T-cell (primary cell): ENCODE measurements at regions not wholly inside any gene's neighbourhood (a gene's known extent, or its start where the extent isn't known, plus 50 kb on each side); places are given as distances from the start of the nearest gene placed in this dataset.
"Not testable (repeated sequence)": the region's sequence is repeated elsewhere in the genome, so short reads cannot be mapped to it uniquely, and the experiment has no call there.

ENCODE experiments used
- ATAC-seq, 4 experiments: fragments of 200-7000 bp in 3 of 4; fragments of 150-1000 bp in 1 of 4; cut with Tn5 transposase; replicated peaks in 1 of 4; 1 replicate in 3 of 4; 2 replicates in 1 of 4; pipeline ENCODE4 v1.10.0; 2021; ENCODE audit warnings: moderate library complexity in 3 of 4, mild to moderate bottlenecking in 2 of 4, moderate number of reproducible peaks in 1 of 4
- CTCF ChIA-PET, 2 donors: fragments of 300-600 bp; sonication (Branson Sonifier 250); formaldehyde crosslinking; loops; one replicate each; lab custom pipeline; 2022; ENCODE audit warnings: antibody characterized with exemption in 2 of 2; lab: Charles Lee
- POLR2A ChIA-PET, 2 donors: fragments of 300-600 bp; sonication (Branson Sonifier 250); formaldehyde crosslinking; loops; one replicate each; lab custom pipeline; 2022; ENCODE audit warnings: antibody characterized with exemption in 2 of 2; lab: Charles Lee
- DNase-seq, 35 experiments: peaks; one replicate each; pipeline versions ENCODE4 v3.0.0 to v3.0.0-alpha.2; 2013 to 2023
- H3K27ac ChIP-seq: one replicate; pipeline ENCODE4 v1.5.1; 2013; ENCODE audit warnings: low read length
- H3K27me3 ChIP-seq, 2 experiments: replicated peaks in 1 of 2; 1 replicate in 1 of 2; 2 replicates in 1 of 2; pipeline versions ENCODE4 v1.6.1 to v1.7.0; 2013; ENCODE audit warnings: low read length in 1 of 2, mixed read lengths in 1 of 2; ENCODE audit not compliant: control insufficient read depth in 2 of 2, insufficient read depth in 2 of 2; ENCODE audit errors: extremely low read depth in 1 of 2
- H3K36me3 ChIP-seq, 2 donors: 1 replicate in 1 of 2; 2 replicates in 1 of 2; pipeline versions ENCODE4 v1.6.1 to v1.7.0; 2013; ENCODE audit warnings: low read length in 1 of 2; ENCODE audit not compliant: control insufficient read depth in 2 of 2, insufficient read depth in 1 of 2; ENCODE audit errors: extremely low read depth in 1 of 2
- H3K4me1 ChIP-seq, 2 experiments: 1 replicate in 1 of 2; 2 replicates in 1 of 2; pipeline versions ENCODE4 v1.6.1 to v1.7.0; 2013; ENCODE audit warnings: low read length in 2 of 2, mixed read lengths in 1 of 2; ENCODE audit not compliant: insufficient read depth in 2 of 2, control insufficient read depth in 1 of 2; ENCODE audit errors: extremely low read depth in 1 of 2
- H3K4me3 ChIP-seq, 2 donors: 1 replicate in 1 of 2; 2 replicates in 1 of 2; pipeline versions ENCODE4 v1.5.1 to v1.7.0; 2013; ENCODE audit warnings: mild to moderate bottlenecking in 2 of 2, low read length in 1 of 2, moderate library complexity in 1 of 2; ENCODE audit not compliant: control insufficient read depth in 1 of 2; ENCODE audit errors: extremely low read depth in 1 of 2
- H3K9me3 ChIP-seq: 2 replicates; pipeline ENCODE4 v1.7.0; 2013
- H3K27ac Mint-ChIP-seq, 2 donors: one replicate each; pipeline ENCODE4 v1.8.0; 2020 to 2021; ENCODE audit warnings: mild to moderate bottlenecking in 2 of 2, mixed read lengths in 2 of 2
- H3K27me3 Mint-ChIP-seq, 2 donors: one replicate each; pipeline ENCODE4 v1.8.0; 2021 to 2022; ENCODE audit warnings: mixed read lengths in 2 of 2
- H3K36me3 Mint-ChIP-seq: one replicate; pipeline ENCODE4 v1.8.0; 2021; ENCODE audit warnings: mixed read lengths
- H3K4me1 Mint-ChIP-seq, 3 donors: one replicate each; pipeline ENCODE4 v1.8.0; 2020 to 2022; ENCODE audit warnings: mixed read lengths in 3 of 3, mild to moderate bottlenecking in 1 of 3
- H3K4me3 Mint-ChIP-seq, 3 donors: one replicate each; pipeline ENCODE4 v1.8.0; 2020 to 2022; ENCODE audit warnings: mild to moderate bottlenecking in 3 of 3, mixed read lengths in 3 of 3, moderate library complexity in 3 of 3
- H3K9me3 Mint-ChIP-seq, 3 donors: one replicate each; pipeline ENCODE4 v1.8.0; 2020 to 2022; ENCODE audit warnings: mixed read lengths in 3 of 3
- WGBS: methylation state at CpG from one replicate; pipeline ENCODE4 v1.1.5; 2013; ENCODE audit warnings: missing lambda C conversion rate; ENCODE audit not compliant: insufficient coverage; 5-methylcytosine and 5-hydroxymethylcytosine counted together

- H3K27me3 ChIP-seq, H3K27ac ChIP-seq, DNase-seq, H3K36me3 Mint-ChIP-seq, H3K27ac Mint-ChIP-seq, CTCF ChIA-PET, ATAC-seq, H3K27me3 Mint-ChIP-seq, H3K9me3 ChIP-seq, H3K4me1 Mint-ChIP-seq, H3K4me3 Mint-ChIP-seq, POLR2A ChIA-PET, H3K4me3 ChIP-seq, H3K36me3 ChIP-seq, H3K4me1 ChIP-seq: not testable (repeated sequence)
- peaks cover 30 to 53% (median 44%) of the 10 kb centered on the region in 3 donors for H3K9me3 Mint-ChIP-seq
- WGBS: 62% methylated on average over 7 of the region's 7 CpGs
These were observed 4215.4 kb upstream of the OR11H1 start for GRCh38 chr22:11312640-11313039.

GRCh38 chr22:11313040-11313759 is 4214.8 kb upstream of the OR11H1 start:
- DNase-seq, H3K36me3 ChIP-seq, CTCF ChIA-PET, H3K27ac ChIP-seq, H3K9me3 ChIP-seq, POLR2A ChIA-PET, H3K27me3 ChIP-seq, H3K27me3 Mint-ChIP-seq, ATAC-seq, H3K27ac Mint-ChIP-seq, H3K4me3 ChIP-seq, H3K4me1 ChIP-seq, H3K4me3 Mint-ChIP-seq, H3K4me1 Mint-ChIP-seq, H3K36me3 Mint-ChIP-seq: not testable (repeated sequence)
- peaks cover 25 to 54% (median 42%) of the 10 kb centered on the region in 3 donors for H3K9me3 Mint-ChIP-seq
- no CpG with 5 or more reads among the region's 5 CpGs for WGBS

GRCh38 chr22:11318633-11319032 is 4209.4 kb upstream of the OR11H1 start:
- H3K27me3 ChIP-seq, CTCF ChIA-PET, H3K4me1 ChIP-seq, H3K4me3 Mint-ChIP-seq, H3K36me3 Mint-ChIP-seq, H3K27ac Mint-ChIP-seq, H3K9me3 ChIP-seq, ATAC-seq, POLR2A ChIA-PET, H3K36me3 ChIP-seq, H3K4me1 Mint-ChIP-seq, H3K4me3 ChIP-seq, H3K27me3 Mint-ChIP-seq, H3K27ac ChIP-seq, DNase-seq: not testable (repeated sequence)
- WGBS: 76% methylated on average over 17 of the region's 18 CpGs
- peaks cover 15 to 44% (median 22%) of the 10 kb centered on the region in 3 donors for H3K9me3 Mint-ChIP-seq

GRCh38 chr22:11324439-11325037 is 4203.5 kb upstream of the OR11H1 start:
- H3K4me3 ChIP-seq, CTCF ChIA-PET, H3K9me3 ChIP-seq, H3K27ac Mint-ChIP-seq, H3K36me3 Mint-ChIP-seq, ATAC-seq, H3K36me3 ChIP-seq, DNase-seq, H3K27ac ChIP-seq, H3K4me1 ChIP-seq, H3K27me3 Mint-ChIP-seq, H3K4me3 Mint-ChIP-seq, H3K27me3 ChIP-seq, H3K4me1 Mint-ChIP-seq, POLR2A ChIA-PET: not testable (repeated sequence)
- H3K9me3 Mint-ChIP-seq: peaks cover 27 to 36% (median 36%) of the 10 kb centered on the region in 3 donors
- 69% methylated on average over 9 of the region's 15 CpGs for WGBS

- ATAC-seq: no peak
- Histone ChIP-seq H3K27ac (no peak overlapping the region), H3K27me3 (no peaks in the 10 kb centered on the region), H3K9me3 (no peaks in the 10 kb centered on the region), H3K4me1 (no peaks in the 10 kb centered on the region), H3K4me3 (no peak overlapping the region), H3K36me3 (no peaks in the 10 kb centered on the region)
- Mint-ChIP-seq H3K36me3 (no peaks in the 10 kb centered on the region), H3K4me3 (no peak overlapping the region), H3K9me3 (peaks cover 26 to 42% (median 34%) of the 10 kb centered on the region in 3 donors), H3K27me3 (no peaks in the 10 kb centered on the region), H3K27ac (no peak overlapping the region), H3K4me1 (no peaks in the 10 kb centered on the region)
- ChIA-PET POLR2A (no interaction called here), CTCF (no interaction called here)
- 58% methylated on average over 2 of the region's 4 CpGs for WGBS
- DNase-seq: no peak
These were observed 4202.2 kb upstream of the OR11H1 start for GRCh38 chr22:11325767-11326166.

- POLR2A ChIA-PET, H3K4me3 ChIP-seq, H3K4me1 ChIP-seq, H3K4me3 Mint-ChIP-seq, H3K27me3 ChIP-seq, CTCF ChIA-PET, DNase-seq, H3K36me3 ChIP-seq, H3K36me3 Mint-ChIP-seq, H3K4me1 Mint-ChIP-seq, H3K9me3 ChIP-seq, H3K27ac ChIP-seq, H3K27me3 Mint-ChIP-seq, H3K27ac Mint-ChIP-seq, ATAC-seq: not testable (repeated sequence)
- WGBS: 60% methylated on average over 6 of the region's 6 CpGs
- H3K9me3 Mint-ChIP-seq: peaks cover 20 to 53% (median 21%) of the 10 kb centered on the region in 3 donors
These were observed 4186.5 kb upstream of the OR11H1 start for GRCh38 chr22:11341387-11342068.
